Endothelial cell of hepatic sinusoid (primary cell): ENCODE measurements at regions not wholly inside any gene's neighbourhood (a gene's known extent, or its start where the extent isn't known, plus 50 kb on each side); places are given as distances from the start of the nearest gene placed in this dataset.

Experiments used
- in situ Hi-C: cut with HindIII; loops from 2 replicates; pipeline ENCODE4 v1.10.0; 2017; ENCODE audit warnings: low sequenced_read_pairs

DNA sequence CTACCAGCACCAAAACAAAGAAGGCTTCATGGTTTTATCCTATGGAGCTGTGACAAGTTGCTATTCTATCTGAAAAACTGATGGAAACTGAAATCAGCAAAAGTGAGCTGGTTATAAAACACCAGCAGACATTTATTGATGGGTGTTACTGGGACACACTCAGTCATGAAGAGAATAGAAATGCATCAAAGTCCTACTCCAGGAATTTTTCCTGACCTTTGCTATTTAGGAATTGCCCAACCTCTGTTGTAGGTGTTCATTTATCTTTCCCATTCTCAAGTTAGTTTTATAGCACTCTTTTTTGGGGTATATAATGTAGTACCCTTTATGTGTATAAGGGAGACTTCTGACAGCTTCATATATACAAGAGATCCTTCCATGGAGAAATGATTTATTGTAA is 533.2 kb downstream of the REEP3 start:
- in situ Hi-C loops, result no loop called here

DNA sequence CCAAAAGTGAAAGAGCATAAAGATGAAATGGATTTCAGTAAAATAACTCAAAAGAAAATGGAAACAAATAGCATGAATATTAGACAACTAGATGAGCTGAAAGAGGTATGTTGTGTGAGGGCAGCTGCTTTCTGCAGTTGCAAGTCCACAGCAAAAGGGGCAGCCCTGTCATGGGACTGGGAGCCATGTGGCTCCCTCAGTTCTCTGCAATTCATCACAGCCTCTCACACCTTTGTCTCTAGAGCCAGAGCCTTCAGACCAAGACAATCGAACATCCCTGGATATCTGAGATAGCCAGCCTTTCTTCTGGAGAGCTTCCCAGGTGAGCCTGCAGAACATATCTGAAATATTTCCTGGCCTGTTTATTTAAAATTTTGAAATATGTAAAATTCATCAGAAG is 538.7 kb downstream of the REEP3 start:
- in situ Hi-C loops, result no loop called here

DNA sequence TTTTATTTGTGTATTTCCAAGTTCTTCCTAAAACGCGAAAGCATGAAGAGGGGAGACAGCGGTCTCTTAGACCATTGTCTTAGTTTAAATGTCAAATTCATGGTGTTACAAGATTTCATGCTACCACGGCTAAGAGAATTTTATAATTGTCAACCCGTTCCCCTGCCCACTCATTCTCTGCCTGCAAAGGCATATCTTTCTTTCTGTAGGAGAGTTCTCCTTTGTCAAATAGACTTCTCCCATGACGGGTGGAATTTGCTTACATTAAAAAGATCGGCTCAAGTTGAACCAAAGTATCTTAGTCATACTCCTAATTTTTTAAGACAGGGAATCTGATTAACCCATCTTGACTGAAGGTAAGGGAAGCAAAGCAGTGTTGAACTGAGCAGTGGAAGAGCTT is 539.2 kb downstream of the REEP3 start:
- in situ Hi-C loops, result no loop called here

DNA sequence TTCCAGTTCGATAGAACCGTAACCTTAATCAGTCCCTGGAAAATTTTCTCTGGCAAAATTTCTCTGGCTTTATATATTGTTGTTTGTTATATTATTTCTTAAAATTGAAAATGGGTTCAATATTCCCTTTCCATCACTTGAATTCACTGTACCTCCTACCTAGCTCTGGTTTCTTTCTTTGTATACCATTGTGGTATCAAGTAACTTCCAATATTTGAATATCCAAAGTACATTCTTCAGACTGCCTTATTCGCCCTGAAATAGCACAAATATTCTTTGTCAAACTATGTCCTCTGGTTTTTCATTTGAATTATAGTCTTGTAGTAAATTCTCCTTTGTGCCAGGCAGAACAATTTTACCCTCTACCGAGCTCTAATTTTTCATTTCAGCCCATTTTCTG is 541.6 kb downstream of the REEP3 start:
- in situ Hi-C loops, result no loop called here

DNA sequence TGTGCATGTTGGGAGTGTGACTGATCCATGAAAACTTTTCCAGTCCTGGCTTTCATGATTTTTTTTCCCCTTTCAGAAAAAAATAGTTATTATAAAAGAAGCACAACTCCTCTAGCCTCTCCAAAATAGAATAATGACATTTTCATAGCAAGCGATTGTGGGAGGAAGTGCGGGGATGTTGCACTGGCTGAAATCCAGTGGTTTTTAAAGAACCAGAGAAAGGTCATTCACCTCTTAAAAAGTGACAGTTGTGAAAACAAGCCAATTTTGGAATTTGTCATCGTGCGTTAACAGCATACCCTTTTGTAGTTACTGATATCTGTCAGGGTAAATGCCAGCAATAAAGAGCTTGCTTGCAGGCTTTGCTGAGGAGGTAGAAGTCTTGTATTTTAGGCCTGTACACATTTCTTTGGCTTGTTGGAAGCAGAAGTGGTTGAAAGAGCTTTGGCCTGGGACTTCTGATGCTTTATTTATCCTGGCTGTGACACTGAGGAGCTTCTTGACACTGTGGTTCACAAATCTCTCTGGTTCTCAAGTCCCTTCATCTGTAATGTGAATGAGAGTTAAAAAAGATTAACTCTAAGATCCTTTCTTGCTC is 545.9 kb downstream of the REEP3 start:
- in situ Hi-C loops, result no loop called here

DNA sequence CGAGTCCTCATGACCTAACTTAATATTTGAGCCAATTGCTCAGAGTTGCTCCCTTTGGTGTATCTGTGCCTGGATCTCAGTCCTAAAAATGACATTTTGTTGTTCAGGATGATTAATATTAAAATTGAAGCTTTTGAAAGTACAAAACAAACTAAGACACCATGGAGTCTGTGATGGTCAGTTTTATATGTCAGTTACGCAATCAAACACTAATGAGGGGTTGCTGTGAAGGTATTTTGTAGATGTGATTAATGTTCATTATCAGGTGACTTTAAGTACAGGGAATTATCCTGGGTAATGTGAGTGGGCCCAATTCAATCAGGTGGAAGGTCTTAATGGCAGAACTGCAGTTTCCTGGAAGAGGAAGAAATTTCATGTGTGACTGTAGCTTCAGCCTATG is 546.7 kb downstream of the REEP3 start:
- in situ Hi-C loops, result no loop called here

DNA sequence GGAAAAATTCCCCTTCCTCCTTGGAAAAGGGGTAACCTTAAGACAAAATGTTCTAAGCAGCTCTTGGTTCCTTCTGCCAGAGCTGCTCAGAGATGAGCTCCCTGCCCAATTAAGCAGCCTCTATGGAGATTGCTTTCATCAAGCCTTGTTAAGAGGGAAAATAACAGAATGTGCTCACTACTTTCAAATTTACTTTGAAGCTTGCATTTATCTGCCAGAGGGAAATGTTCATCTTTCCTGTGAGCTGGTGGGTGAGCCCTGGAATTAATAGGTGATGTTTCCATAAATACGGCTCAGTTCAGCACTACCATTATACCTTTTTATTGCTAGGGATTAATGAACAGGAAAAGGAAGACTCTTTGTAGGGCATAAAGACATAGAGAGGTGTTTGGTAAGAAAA is 549.0 kb downstream of the REEP3 start:
- in situ Hi-C loops, result no loop called here

DNA sequence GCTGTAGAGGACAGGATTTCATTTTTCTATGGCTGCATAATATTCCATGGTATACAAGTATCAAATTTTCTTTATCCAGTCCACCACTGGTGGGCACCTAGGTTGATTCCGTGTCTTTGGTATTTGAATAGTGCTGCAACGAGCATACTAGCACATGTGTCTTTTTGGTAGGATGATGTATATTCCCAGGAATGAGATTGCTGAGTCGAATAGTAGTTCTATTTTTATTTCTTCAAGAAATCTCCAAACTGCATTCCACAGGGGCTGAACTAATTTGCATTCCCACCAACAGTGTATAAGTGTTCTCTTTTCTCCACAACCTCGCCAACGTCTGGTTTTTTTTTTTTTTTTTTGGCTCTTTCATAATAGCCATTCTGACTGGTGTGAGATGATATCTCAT is 550.0 kb downstream of the REEP3 start:
- in situ Hi-C loops, result no loop called here

DNA sequence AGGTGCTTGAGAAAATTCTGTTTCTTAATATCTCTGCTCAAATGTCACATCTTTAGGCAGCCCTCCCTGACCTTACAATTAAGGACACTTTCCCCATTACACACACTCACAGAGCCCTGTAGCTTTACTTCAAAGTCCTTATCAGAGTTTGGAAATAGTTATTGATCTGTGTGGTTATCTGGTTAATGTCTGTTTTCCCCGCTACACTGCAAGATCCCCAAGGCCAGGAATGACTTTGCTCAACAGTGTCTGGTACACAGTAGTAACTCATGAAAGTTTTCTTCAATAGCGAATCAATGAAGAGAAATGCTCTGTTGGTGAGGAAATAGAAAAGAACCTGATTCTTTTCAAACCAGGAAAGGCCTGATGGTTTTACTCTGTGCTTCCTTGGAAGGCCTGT is 554.4 kb downstream of the REEP3 start:
- in situ Hi-C loops, result no loop called here

DNA sequence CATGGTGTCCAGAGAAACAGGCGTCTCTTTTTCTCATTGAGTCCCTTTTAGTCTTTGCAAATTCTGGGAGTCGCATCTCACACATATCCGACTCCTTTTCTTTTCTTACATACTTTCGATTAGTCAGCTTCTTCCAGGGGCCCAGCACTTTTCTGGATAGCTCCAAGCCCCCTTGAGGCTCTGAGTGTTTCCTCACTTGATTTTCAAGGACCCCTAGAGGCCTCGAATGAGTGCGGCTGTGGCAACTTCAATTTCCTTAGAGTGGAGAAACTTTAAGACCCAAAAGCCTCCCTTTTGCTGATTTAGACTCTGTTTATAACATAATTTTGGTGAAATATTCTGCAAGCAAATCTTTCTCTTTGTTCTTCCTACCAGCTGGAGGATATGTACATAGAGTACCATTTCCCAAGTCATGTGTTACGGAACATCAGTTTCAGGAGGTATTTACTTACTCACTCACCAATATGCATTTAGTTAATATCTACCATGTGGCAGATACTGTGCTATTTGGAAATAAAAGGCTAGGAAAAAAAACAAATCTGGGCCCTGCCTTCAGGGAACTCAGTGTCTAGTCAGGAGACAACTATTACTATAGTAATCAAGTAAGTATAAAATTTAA is 555.2 kb downstream of the REEP3 start:
- in situ Hi-C loops, result no loop called here

DNA sequence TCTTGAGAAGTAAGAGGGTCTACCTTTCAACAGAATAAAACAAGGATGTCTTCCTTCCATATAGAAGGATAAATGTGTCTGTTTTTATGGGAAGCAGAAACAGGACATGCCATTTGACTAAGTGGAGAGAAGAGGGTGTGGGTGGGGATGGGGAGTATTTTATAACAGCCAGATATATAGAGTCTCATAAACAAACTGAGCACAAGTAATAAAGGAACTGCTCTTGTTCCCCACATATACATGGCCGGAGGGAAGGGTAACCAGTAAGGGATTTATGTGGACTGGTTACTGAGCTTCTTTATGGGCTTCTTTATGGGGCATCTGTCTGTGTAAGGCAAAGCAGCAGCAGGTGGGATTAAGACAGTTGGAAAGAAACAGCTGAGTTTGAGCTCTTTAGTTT is 558.1 kb downstream of the REEP3 start:
- in situ Hi-C loops, result no loop called here

DNA sequence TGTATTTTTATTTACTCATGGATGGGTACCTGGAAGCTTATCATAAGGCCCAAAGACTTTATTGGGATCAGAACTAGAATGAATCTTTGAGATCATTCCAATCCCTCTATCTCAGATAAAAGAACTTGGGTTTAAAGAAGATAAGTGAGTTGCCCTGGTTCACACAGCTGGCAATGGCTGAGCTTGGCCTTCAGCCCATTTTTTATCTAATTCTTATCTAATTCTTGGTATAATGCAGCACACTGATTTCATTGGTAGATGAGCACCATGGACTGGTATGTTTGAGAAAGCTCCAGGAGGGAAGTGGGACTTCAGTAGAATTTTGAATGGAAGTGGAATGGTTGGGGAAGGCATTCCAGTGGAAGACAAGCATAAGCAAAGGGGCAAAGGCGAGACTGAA is 558.9 kb downstream of the REEP3 start:
- in situ Hi-C loops, result no loop called here

DNA sequence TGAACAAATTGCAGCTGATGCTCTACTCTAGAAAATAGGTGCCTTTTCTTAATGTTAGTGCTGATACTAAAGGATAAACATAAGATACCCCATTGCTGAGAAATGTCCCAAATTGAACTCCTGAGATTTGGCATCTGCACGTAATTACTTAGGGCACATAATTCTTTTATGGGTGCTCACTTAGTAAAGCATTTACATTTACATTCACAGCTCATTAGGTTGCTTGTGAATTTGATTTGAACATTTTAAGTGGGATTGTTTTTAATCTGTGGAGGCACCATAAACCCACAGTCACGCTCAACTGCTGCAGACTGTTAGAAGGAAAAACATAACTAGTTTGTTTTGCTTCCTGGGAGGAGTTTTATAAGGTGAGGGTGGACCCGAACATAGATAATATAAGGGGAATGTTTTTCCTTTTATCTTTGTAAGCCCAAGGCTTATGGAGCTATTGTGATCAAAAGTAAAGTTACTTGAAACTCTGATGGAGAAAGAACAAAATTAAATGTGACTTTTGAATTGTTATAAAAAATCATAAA is 560.8 kb downstream of the REEP3 start:
- in situ Hi-C loops, result no loop called here

DNA sequence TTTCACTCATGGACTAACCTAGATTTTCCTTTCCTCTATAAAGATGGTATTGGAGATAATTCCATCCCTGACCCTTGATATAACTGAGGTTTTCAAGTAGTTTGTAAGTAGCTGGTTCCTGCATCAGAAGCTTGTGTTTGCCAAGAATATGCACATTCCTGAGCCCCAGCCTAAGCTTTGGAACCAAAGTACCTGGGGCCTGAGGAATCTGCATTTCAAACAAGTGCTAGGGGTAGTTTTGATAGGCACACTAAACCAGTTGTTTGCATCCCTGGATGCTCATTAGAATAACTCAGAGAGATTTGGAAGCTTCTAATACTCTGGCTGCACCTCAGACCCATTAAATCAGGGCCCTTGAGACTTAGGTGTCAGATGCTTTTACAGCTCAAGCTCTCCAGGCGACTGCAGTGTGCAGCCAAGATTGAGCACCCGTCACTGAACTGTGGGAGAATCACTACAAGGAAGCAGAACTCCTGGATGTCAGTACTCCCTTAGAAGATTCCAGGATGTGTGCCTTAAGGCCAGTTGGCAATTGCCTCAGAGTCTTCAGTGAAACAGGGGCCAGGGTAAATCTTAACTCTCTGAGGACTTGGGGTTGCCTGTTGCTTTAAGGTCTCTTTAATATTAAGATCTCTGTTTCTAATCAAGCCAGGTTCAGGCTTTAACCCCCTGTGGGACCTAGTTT is 565.0 kb downstream of the REEP3 start:
- in situ Hi-C loops, result no loop called here

DNA sequence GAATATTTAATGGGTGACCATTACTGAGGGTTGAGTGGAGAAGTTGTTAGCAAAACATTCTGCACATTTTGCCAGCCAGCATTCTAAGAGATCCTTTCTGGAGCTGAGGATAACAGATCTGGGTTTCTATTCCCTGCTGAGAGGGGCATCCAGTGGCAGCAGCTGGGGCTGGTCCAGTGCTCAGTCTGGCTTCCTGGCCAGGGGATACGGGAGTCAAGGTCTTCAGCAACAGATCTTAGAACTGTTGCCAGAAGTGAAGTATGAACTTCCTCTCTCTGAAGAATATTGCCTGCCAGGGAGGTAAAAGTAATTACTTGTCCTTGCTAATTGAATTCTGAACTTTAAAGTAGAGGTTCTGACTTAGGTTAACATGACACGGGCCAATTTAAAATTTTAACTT is 568.4 kb downstream of the REEP3 start:
- in situ Hi-C loops, result no loop called here

DNA sequence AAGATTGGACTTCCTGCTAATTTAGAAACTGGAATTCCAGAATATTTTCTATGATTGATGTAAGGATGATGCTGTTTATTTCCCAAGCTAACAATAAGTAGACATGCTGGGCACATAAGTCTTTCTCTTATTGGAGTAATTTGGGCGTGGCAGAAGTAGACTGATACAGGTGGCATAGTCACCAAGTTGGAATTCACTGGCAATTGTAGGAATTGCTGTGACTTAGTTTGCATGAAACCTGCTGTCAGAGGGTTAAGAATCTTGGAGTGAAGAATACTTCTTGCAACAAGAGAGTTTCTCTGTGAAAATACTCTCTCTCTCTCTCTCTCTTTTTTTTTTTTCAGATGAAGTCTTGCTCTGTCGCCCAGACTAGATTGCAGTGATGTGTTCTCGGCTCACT is 569.7 kb downstream of the REEP3 start:
- in situ Hi-C loops, result no loop called here

DNA sequence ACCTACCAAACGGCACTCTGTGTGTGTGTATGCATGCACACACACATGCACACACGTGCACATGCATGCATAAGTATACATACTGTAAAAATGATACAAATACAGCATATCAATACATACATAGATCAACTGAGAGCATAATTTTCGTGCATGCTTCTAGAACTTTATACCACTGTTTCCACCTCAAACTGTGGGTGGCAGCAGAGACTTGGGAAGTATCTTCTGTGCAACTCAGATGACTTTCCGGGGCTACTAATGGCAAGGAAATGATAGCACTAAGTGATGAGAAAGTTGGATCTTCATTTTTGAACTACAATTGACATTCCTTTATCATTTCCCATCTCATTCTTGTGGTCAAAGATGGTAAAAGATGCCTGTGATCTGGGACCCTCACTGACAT is 570.7 kb downstream of the REEP3 start:
- in situ Hi-C loops, result no loop called here

DNA sequence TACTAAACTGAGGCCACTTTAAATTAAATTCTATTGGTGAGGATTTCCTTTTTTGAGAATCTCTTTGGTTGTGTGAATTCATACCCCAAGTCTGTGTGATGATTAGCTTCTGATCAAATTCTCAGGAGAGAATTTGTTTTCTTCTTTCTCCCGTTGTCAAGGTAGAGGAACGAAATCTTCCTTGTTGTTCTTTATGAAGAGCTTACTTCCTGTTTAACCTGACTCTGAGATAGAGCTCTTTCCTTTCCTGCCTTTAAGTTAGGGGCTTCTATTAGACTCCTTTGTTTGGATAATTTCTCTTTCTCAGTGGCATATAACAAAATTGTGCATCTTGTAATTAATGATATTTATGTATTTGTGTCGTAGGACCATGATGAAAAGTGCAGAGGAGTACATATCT is 572.1 kb downstream of the REEP3 start:
- in situ Hi-C loops, result no loop called here

DNA sequence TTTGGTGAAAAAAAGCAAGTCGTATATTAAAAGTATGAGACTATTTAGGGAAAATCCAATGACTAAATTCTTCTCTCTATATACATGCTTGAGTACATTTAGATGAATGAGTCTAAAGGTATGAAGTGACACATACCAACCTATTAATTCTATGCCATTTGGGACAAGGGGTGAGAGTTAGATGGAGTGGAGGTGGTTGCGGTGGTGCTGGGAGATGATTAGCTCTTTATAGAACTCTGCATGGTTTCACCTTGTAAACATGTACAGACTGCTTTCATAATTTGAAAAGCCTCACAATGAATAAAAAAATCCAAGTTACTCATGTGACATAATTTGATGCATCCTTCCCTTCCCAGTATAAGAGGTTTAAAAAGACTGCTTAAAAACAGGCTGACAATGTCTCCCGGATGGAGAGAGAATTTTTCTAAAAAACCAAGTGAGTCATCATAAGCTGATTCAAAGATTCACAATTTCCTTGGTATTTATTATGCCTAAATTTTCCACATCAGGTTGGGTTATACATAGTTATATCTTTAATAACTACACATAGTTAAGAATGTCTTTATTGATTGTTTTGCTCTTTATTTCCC is 572.8 kb downstream of the REEP3 start:
- in situ Hi-C loops, result no loop called here

DNA sequence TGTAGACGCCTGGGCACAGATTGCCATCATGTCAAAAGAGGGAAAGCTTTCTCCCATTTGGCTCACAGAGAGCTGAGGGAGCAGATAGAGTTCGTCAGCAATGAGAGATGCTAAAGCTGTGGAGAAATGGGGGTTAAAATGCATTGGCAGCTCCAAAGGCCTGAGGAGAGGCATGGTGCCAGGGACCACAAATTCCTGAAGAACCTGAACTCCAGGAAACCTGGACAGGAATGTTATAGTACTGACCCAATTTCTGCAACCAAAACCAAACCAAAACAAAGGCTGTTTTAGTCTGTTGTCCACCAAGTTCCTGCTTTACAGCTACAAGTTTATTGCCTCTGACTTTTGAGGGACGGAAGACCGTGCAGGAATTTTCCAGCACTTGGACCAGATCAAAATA is 575.7 kb downstream of the REEP3 start:
- in situ Hi-C loops, result loop anchor here (5.0 kb wide), 1 partner anchor 50 kb away; no protein-coding TSS in a partner anchor

DNA sequence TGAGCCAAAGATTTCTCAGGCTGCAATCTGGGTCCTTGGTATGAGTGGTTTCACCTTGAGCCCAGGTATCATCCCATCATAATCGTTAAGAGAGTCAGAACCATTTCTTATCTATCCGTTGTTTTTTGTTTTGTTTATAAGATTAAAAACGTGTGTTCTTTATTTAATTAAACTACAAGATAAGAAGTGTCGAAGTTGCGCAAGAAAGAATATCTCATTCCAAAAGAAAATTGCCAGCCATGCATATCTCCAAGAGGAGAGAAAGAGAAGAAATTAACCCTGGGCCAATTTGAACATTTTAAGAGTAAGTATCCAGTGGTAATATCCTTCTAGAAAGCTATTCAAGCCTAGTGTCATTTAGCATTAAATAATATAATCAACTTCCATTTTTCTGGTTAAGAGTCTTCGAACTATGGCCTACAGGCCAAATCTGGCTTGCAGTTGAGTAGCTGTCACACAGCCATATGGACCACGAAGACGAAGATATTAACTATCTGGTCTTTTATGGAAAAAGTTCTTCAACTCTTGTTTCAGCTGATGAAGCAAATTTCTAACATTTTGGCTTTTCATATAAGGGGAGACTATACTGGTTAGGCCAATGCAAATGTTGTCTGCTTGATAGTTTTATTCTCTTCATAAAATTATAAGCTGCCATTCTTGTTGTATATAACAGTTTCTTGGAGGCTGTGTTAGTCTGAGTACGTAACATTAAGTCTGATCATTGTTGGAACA is 576.4 kb downstream of the REEP3 start:
- in situ Hi-C loops, result loop anchor here (5.0 kb wide), 1 partner anchor 50 kb away; no protein-coding TSS in a partner anchor
